Keratinocyte (primary cell): ENCODE measurements at regions not wholly inside any gene's neighbourhood (a gene's known extent, or its start where the extent isn't known, plus 50 kb on each side); places are given as distances from the start of the nearest gene placed in this dataset.

Source experiments
- DNase-seq: peaks from one replicate; pipeline ENCODE4 v3.0.0-alpha.2; 2011; ENCODE audit warnings: low read depth, missing footprints, low spot score
- FAIRE-seq: peaks from 2 replicates; lab custom pipeline; 2011; peaks lifted over from hg19 to GRCh38; lab: Jason Lieb, UNC
- H2AFZ ChIP-seq: 2 replicates; pipeline ENCODE4 v1.6.0; 2012; ENCODE audit warnings: low read length, control low read depth, inconsistent platforms; ENCODE audit not compliant: control insufficient read depth
- H3K27ac ChIP-seq: 2 replicates; pipeline ENCODE4 v1.5.1; 2011; ENCODE audit warnings: low read length; ENCODE audit not compliant: control insufficient read depth, insufficient read depth
- H3K27me3 ChIP-seq: 3 replicates; pipeline ENCODE4 v1.6.0; 2011; ENCODE audit warnings: low read length; ENCODE audit not compliant: control insufficient read depth, insufficient read depth; ENCODE audit errors: extremely low read depth
- H3K36me3 ChIP-seq, 2 experiments: 2 replicates in 1 of 2; 3 replicates in 1 of 2; pipeline ENCODE4 v1.5.1; 2011; ENCODE audit warnings: low read length in 2 of 2, mild to moderate bottlenecking in 1 of 2; ENCODE audit not compliant: control insufficient read depth in 2 of 2, insufficient read depth in 2 of 2; ENCODE audit errors: extremely low read depth in 1 of 2
- H3K4me1 ChIP-seq: 3 replicates; pipeline ENCODE4 v1.5.1; 2011; ENCODE audit warnings: low read length; ENCODE audit not compliant: control insufficient read depth, insufficient read depth; ENCODE audit errors: extremely low read depth
- H3K4me2 ChIP-seq: 3 replicates; pipeline ENCODE4 v1.6.0; 2011; ENCODE audit warnings: low read depth, low read length; ENCODE audit not compliant: control insufficient read depth, insufficient read depth; ENCODE audit errors: extremely low read depth
- H3K4me3 ChIP-seq, 3 experiments: fragments of 200-600 bp in 1 of 3; sonication (generic) in 1 of 3; 2 replicates in 2 of 3; 3 replicates in 1 of 3; pipeline ENCODE4 v1.5.1; 2011 to 2016; ENCODE audit warnings: low read length in 3 of 3, mild to moderate bottlenecking in 3 of 3, control low read depth in 2 of 3, inconsistent platforms in 1 of 3, low read depth in 1 of 3, mixed read lengths in 1 of 3, mixed run types in 1 of 3, moderate library complexity in 1 of 3; ENCODE audit not compliant: control insufficient read depth in 2 of 3, insufficient read depth in 2 of 3; ENCODE audit errors: extremely low read depth in 1 of 3
- H3K79me2 ChIP-seq: 2 replicates; pipeline ENCODE4 v1.6.0; 2012; ENCODE audit warnings: low read length; ENCODE audit not compliant: control insufficient read depth, insufficient read depth
- H3K9ac ChIP-seq: 3 replicates; pipeline ENCODE4 v1.6.0; 2011; ENCODE audit warnings: low read length; ENCODE audit not compliant: control insufficient read depth, insufficient read depth; ENCODE audit errors: extremely low read depth
- H3K9me1 ChIP-seq: 3 replicates; pipeline ENCODE4 v1.6.0; 2011; ENCODE audit warnings: low read length; ENCODE audit not compliant: control insufficient read depth, insufficient read depth; ENCODE audit errors: extremely low read depth
- H3K9me3 ChIP-seq: 2 replicates; pipeline ENCODE4 v1.5.1; 2012; ENCODE audit warnings: low read depth, low read length; ENCODE audit not compliant: control insufficient read depth
- H4K20me1 ChIP-seq: 3 replicates; pipeline ENCODE4 v1.6.0; 2011; ENCODE audit warnings: low read length; ENCODE audit not compliant: control insufficient read depth, insufficient read depth; ENCODE audit errors: extremely low read depth
- CTCF ChIP-seq, 3 experiments: IDR thresholded peaks in 1 of 3; conservative IDR thresholded peaks in 1 of 3; optimal IDR thresholded peaks in 1 of 3; 2 replicates in 2 of 3; 3 replicates in 1 of 3; pipeline versions ENCODE3 to v1.5.1; 2011; ENCODE audit warnings: low read length in 3 of 3, mild to moderate bottlenecking in 3 of 3, moderate library complexity in 2 of 3, control low read depth in 1 of 3, inconsistent platforms in 1 of 3; ENCODE audit not compliant: insufficient read depth in 2 of 3; ENCODE audit errors: extremely low read depth in 1 of 3
- EZH2 ChIP-seq: IDR thresholded peaks from one replicate; pipeline ENCODE4 v1.6.1; 2012; ENCODE audit warnings: inconsistent platforms, mild to moderate bottlenecking, low read length, moderate library complexity
- dilution Hi-C: fragments of 300-500 bp; cut with MboI; formaldehyde crosslinking; loops from one replicate; pipeline ENCODE4 v1.7.0; 2020; ENCODE audit warnings: low sequenced_read_pairs; ENCODE audit not compliant: extremely low pct_ligation_motif_present

- FAIRE-seq = no peak
- no peaks in the 10 kb centered on the region for H3K36me3 ChIP-seq
- DNase-seq = no peak
These were observed 169.9 kb upstream of the ATP6AP2 start for GRCh38 chrX:40410859-40411258.

GRCh38 chrX:40406330-40406859 is 174.4 kb upstream of the ATP6AP2 start:
- H4K20me1 ChIP-seq = no peaks in the 10 kb centered on the region
- no peak overlapping the region for H3K4me2 ChIP-seq
- H3K36me3 ChIP-seq = no peaks in the 10 kb centered on the region
- no peaks in the 10 kb centered on the region for H3K9me3 ChIP-seq
- no peak overlapping the region for H2AFZ ChIP-seq
- H3K4me3 ChIP-seq = no peak overlapping the region
- no peaks in the 10 kb centered on the region for H3K27me3 ChIP-seq
- H3K9ac ChIP-seq = no peak overlapping the region
- TF ChIP-seq CTCF (optimal IDR thresholded peaks at IDR 0.05 in 1 of 3, IDR thresholded peaks at IDR 0.05 in 1 of 3, conservative IDR thresholded peaks at IDR 0.05 in 1 of 3; ENCODE audit: extremely low read depth in 1 of 3, insufficient read depth in 2 of 3, low read length in 3 of 3) (no peak), EZH2 (no peak)
- no peaks in the 10 kb centered on the region for H3K9me1 ChIP-seq
- H3K4me1 ChIP-seq = no peaks in the 10 kb centered on the region
- no peak overlapping the region for H3K27ac ChIP-seq
- DNase-seq (no peak), FAIRE-seq (no peak)
- H3K79me2 ChIP-seq = no peaks in the 10 kb centered on the region
- dilution Hi-C loops = no loop called here

More at GRCh38 chrX:40410859-40411258, 169.9 kb upstream of the ATP6AP2 start:
- H3K9me1 ChIP-seq = no peaks in the 10 kb centered on the region
- no peaks in the 10 kb centered on the region for H3K4me1 ChIP-seq
- TF ChIP-seq EZH2 (no peak), CTCF (optimal IDR thresholded peaks at IDR 0.05 in 1 of 3, IDR thresholded peaks at IDR 0.05 in 1 of 3, conservative IDR thresholded peaks at IDR 0.05 in 1 of 3; ENCODE audit: extremely low read depth in 1 of 3, insufficient read depth in 2 of 3, low read length in 3 of 3) (no peak)
- no peaks in the 10 kb centered on the region for H4K20me1 ChIP-seq
- dilution Hi-C loops = no loop called here
- no peak overlapping the region for H3K4me3 ChIP-seq
- H3K27ac ChIP-seq = no peak overlapping the region
- no peaks in the 10 kb centered on the region for H3K27me3 ChIP-seq
- H3K79me2 ChIP-seq = no peaks in the 10 kb centered on the region
- no peak overlapping the region for H3K9ac ChIP-seq
- H3K9me3 ChIP-seq = no peaks in the 10 kb centered on the region
- no peak overlapping the region for H3K4me2 ChIP-seq
- H2AFZ ChIP-seq = no peak overlapping the region
